Hematopoietic multipotent progenitor cell treated with erythropoietin and hydrocortisone succinate and interleukin-3 and kit ligand, for 17 days (in vitro differentiated cells): ENCODE measurements at regions not wholly inside any gene's neighbourhood (a gene's known extent, or its start where the extent isn't known, plus 50 kb on each side); places are given as distances from the start of the nearest gene placed in this dataset.

Experiments
- DNase-seq: peaks from one replicate; pipeline ENCODE4 v3.0.0-alpha.2; 2015; ENCODE audit warnings: low spot score

DNA sequence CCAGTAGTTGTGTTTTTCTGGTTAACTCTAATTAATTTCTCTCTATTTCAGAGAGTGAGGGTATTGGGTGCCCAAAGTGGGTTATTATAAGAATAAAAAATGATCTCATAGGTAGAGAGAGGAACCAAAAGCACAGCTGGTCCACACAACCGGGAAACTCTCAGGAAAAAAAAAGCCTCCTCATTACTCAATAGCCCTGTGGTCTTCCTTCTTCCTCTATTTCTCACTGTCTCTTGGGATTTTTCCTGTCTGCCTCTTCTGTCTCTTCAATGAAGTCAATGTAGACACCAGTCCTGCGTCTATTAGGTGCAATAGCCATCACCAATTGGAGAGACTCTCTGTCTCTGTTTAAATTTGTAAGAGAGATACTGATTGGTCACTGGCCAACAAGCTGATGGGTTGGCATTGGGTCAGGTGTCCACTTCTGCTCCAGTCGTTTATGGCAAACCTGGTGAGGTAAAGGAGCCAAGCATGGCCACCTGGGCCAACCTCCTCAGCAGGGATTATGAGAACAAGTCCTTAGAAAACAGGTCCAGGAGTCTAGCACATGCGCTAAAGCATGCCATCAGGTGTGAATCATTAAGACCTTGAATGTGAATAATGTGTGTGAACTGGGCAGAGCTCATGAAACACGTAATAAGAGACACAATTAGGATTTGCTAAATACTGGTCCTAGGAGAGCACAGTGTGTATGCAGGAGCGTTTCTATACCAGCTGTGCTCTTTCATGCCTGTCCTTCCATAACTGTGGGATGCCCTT, 443.0 kb upstream of the RUNX1 start:
- DNase-seq: no peak

DNA sequence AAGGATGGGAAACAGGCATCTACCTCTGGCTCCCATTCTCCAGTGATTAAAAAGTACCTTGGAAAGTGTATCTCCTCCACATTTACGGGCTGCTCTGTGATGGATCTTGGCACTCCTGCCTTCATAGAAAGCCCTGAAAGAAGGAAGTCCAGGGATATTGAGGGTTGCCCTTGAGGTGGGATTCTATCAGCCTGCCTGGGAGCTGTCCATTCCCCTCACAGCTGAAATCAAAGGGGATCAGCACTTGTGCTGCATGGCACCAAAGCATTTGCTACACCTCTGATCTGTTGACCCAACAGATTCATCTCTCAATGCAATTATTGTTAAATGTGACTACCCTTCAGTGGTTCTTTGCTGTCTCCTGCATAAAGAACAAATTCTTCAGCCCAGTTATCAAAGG, 442.0 kb upstream of the RUNX1 start:
- no peak for DNase-seq

DNA sequence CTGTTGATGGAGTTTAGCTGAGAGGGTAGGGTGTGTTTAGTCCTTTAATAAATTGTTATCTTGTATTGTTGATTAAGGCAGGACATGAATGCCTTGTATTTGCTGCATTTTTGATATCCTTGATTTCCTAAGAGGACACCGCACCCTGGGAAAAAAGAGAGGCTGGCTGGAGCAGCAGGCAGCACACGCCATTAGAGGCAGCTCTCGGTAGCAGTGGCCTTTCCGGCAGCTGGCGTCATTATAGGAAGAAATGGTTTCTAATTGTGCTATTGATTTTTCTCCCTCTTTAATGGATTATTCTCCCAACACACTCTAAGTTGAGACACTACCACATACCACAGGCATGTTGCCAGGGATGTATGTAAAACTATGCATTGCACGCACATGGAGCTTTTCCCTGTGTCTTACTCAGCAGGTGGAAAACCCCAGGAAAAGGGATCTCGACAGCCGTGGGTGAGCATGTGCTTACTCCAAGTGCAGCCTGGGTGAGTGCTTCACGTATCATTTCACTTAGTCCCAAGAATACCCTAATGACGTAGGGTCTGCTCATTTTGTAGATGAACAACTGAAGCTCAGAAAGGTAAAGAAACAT, 440.4 kb upstream of the RUNX1 start:
- DNase-seq: no peak

DNA sequence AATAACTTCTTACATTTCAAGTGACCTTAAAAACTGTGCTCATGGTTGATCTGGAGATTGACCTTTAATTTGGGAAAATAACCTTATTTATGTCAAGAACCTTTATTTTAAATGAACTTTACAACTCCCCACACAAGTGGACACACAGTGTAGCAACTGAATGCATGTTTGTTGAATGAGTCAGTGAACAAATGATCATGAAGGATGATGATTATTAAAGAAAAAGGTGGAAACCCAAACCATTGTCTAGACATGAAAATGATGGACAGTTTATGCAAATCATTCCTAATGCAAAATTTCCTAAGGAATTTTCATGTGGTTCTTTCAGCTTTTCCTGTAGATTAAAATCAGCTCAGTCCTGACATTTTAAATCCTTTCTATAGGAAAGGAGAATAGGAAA, 439.8 kb upstream of the RUNX1 start:
- DNase-seq: no peak

DNA sequence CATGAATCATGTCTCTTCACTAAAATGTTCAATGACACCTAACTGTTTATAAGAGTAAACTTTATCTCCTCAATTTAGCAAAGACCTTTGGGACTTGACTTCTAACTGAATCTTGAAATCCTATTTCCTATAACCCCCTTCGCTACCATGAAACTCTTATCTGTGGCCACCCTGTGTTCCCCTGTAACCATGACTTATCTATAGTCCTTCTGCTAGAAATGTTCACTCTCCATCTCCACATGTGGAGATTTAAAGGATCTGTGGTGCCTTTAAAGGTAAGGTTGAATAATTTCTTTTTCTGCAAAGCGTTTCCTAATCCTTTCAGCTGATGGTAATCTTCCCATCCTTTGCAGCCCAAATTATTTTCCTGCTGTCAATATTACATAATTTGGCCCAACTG, 436.3 kb upstream of the RUNX1 start:
- DNase-seq: no peak

DNA sequence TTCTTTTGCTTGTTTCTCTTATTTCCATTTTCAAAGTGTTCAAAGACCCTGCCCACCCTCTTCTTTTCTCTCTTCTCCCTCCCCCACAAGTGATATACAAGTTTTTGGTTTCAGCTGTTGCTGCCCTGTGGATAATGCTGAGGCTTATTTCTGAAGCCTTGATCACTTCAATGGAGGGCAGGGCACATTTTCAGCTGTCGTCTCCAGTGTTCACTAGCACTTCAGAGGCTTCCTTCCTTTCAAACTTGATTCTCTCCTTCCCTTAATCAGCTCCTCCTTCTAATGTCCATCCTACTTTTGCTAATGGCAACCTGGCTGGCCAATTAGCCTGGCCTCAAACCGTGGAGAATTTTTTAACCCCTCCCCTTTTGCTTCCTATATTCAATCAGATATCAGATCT, 435.7 kb upstream of the RUNX1 start:
- no peak for DNase-seq

DNA sequence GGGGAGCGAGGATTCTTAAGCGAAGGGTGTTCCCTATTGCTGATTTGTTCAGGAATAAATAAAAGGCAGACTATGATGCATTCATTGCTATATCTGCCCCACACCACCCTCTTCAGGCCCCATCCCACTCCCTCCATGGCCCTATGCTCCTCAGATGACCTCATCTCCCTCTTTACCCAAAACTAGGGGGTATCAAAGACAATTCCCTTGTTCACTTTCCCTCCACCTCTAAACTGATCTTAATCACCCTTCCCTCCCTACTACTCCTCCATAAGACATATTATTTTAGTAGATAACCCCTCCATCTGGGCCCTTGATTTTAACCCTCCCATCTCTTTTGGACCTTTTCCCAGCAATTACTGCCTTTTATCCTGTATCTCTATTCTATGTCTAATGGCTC, 434.9 kb upstream of the RUNX1 start:
- no peak for DNase-seq

DNA sequence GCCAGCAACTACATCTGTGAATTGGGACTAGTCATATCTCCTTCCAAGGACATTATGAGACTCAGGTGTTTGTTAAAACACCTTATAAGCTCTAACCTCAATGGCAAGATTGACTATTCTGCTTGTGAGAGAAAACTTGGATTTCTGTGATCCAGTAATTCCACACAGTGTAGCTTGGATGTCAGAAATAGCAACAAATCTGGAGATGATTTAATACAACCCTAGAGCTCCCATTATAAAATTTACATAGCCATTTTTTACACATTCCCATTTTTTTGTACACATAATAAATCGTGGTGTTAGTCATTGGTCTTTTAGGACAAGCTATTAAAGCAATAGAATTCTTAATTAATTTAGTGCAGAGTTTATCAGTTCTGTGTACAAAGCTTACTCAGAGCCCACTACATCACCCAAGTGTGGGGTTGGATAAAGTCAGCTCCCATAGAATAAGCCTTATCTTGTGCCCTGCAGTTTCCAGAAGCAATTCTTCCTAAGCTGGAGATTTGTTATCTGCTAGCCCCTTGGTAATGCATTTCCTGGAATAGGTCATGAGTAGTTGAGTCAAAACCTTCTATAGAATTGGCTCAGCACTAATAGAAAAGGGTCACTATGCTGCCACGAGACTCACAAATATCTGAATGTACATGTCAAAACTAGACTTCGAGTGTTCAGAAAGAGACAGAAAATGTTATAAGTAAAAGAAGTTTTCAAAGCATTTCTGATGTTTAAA, 434.0 kb upstream of the RUNX1 start:
- no peak for DNase-seq

DNA sequence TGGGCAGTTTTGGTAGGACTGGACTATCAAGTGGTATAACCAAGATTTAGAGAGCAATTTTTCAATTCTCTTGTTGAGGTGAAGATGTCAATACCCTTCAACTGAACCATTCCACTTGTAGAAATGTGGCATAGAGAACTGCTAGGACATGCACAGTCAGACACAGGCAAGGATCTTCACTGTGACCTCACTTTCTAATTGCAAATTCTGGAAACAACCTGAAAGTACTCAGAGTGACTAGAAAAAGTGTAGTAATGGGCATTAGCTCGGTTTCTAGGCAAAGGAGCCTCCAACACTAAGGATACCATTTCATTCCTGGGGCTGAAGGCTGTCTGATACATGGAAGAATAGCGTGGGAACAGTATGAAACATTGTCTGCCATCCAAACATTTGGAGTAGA, 433.0 kb upstream of the RUNX1 start:
- no peak for DNase-seq

DNA sequence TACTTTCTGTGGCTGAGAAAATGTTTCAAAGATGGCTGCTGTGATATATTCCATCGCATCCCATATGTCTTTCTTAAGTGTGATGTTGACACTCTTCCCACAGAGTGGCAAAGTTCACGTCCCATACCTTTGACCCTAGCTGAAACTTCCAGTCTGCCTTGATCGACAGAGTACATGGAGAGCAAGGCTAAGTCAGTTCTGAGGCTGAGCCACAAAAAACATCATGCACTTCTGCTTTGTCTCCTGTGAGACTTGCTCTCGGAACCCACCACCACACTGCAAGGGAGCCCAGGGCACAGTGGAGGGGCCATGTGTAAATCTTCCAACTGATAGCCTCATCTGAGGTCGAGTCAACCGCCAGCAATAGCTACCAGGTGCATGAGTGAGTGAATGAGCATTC, 431.9 kb upstream of the RUNX1 start:
- DNase-seq: no peak

DNA sequence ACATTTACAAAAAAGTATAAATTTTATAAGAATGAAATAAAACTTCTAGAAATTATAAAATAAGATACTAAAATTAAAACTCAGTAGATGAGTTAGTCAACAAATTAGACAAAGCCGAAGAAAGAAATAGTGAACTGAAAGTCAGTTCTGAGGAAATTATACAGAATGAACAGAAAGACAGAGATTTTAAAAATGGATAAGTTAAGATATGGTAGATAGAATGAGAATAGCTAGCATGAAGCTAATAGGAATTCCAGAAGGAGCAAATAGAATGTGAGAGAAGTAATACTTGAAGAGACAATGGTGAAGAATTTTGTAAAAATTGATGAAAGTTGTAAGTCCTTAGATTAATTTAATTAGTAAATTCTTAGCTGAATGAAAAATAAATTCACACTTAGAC, 430.4 kb upstream of the RUNX1 start:
- no peak for DNase-seq

DNA sequence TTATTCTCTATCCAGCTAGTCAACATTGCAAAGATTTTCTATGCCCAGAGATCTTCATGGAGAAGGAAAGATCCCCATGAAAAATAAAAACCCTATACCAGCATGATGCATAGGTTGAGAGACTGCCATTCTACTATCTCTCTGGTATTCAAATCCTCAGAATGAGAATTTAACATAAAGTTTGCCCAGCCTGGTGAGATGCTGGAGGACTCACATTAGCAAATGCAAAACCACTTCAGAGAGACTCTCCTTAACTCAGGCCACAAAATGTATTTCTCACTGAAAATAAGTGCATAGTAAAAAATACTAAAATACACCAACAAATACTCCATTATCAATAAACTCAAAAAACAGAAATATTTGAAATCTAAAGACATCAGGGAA, 430.0 kb upstream of the RUNX1 start:
- no peak for DNase-seq

DNA sequence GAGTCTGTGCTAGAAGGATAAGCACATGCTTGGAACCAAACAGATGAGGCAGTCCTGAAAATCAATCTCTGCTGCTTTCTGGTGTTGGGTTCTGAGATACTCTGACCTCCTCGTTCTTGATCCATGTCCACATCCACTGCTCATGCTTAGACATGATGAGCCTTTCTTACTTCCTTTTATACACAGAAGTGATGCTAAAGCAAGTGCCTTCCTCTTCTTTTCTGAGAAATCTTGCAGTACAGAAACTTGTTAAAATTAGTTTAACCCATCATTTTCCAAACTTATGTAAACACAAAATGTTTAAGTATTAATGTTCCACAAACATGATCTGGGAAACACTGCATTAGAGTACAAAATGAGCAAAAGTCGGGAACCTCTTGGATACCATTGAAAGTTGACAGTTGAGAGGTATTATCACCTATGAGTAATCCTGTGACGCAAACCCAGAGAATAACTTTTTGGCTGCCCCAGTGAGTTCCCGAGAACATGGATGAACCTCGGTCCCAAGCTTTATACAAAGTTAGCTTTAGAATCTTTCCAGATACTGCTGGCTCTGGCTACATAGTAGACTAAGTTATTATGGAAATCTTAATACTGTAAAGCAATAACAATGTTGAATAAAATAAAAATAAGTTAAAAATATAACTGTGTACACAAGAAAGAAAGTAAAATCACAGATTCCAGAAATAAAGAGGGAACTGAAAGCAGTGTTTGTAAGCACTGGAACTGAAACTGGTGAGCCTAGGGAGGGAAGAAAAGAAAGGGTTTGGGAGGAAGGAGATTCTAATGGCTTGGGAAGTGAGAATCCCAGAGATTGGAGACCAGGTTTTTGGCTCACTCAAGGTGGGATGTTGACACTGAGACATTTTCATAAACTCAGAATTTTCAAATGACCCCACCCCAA, 429.3 kb upstream of the RUNX1 start:
- DNase-seq: no peak

DNA sequence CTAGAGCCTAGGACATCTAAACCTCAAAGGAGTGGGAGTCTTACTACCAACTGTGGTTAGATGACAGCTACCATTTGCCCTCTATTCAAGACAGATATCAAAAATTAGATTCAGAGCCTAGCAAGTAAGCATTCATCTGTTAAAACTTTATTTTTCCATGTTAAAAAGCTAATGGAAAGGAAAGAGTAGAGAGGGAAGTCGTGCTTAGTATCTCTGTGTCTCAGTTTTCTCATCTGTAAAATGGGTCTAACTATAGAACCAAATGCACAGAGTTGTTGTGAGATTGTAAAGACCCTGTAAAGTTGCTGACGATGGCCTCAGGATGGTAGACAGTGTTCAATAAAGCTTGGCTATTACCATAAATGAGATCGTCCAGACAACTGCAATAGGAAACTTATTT, 428.5 kb upstream of the RUNX1 start:
- DNase-seq: no peak

DNA sequence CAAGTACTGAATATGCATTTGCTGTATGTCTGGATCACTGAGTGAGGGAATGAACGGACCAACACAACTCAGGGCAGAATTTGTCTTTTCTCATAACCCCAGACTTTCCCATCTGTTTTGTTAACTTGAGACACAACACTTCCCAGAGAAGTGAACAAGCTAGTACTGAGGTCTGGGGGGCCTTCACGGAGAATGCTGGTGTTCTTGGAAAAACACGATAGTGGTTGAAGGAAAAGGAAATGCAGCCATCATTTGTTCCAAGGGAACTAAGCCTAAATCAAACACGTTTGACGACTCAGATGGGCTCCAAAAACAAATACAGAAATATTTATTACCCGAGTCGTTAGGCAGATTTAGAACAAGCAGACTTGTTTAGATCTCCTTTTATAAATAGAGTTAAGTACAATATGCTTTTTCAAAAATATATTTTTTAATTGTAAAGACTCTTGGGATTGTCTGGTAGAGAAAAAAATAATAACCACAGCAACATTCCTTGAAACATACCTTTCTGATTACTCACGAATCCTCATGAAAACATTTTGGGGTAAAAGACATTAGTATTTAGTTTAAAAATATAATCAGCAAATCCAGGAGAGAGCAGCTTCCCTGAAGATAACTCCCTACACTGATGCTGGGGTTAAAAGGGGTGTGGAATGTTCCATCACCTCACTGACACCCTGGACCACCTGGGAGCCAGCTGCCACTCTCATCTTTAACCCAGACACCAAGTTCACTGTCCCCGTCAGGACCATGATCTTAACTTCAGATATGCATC, 427.7 kb upstream of the RUNX1 start:
- no peak for DNase-seq

DNA sequence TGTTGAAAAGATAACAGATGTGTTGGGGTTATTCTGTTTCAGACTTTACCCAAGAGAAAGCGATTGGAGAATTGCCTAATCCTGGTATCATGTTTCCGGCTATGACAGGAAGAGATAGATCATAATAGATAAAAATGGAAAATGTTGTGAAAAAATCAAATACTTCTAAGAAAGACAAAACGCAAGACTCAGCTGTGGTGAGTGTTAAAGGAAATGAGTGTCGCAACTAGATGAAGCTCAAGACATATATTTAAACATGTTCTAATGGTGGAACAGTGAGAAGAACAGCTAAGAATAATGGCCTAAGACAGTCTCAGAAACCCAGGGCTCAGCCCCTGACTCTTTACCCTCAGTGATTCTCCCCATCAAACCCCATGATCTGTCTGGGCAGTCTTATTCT, 426.7 kb upstream of the RUNX1 start:
- DNase-seq: no peak

DNA sequence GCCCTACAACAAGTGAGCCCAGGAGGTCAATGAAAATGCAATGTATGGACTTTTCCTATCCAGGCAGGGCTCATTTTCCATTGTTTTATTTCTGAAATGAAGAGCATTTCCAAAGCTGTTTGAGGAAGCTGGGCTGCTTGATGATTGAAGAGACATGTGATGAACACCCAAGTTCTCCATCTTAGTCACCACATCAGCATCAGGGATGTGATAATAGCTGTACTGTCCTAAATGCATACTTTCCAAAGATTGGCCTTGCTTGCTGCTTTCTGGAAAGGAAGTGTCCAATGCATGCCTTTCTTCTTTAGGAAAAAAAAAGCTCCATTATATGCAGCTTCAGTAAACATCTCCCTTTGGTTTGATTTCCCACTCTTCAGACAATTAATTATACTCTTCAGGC, 425.9 kb upstream of the RUNX1 start:
- no peak for DNase-seq

DNA sequence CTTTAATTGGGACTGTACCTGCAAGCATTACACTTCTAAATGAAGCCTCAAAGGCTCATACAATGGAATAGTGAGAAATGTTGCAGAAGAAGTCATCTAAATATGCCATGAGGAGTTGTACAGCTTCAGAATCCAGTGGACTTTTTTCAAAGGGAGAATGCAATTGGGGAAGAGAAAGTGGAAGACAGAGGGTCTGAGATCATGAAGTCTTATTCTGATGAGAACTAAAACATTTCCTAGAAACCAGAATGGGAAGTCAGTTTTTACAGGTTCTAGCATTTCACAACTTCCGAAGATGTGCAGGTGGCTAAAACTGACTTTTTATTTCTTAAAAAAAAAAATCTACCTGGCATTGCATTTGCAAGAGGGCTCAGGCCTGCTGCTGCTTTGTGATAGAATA, 424.4 kb upstream of the RUNX1 start:
- DNase-seq: no peak

DNA sequence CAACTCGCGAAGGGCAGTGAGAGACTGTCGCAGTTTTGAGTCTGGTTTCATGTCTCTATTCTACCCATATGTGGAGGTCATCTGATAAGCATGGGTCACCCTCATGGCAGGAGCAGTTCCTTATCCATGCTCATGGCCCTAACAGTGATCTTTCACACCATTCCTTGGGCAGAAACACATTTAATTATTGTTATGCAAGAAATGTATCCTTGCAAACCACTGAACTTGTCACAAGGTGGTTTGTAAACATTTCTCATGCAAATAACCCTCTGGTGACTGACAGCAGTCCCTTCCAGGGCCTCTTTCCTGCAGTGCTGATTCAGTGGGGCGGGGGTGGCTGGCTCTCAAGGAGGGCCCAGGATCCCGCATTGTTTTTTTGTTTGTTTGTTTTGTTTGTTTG, 421.4 kb upstream of the RUNX1 start:
- DNase-seq: no peak

DNA sequence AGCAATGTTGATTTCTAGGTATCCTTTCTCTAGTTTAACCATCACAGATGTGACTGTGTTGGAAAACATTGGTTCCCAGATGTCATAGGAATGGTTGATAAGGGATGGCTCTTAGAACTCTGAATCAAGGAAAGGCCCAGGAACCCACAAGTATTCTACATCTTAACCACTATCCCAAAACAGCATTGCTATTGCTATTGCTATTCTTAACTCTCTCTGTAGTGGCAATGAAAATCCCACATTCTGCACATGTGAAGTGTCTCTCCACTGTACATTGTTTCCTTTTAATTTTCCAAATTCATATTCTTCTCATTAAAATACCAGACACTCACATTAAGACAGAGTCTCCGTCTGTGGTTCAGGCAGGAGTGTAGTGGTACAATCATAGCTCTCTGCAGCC, 420.4 kb upstream of the RUNX1 start:
- DNase-seq: no peak

DNA sequence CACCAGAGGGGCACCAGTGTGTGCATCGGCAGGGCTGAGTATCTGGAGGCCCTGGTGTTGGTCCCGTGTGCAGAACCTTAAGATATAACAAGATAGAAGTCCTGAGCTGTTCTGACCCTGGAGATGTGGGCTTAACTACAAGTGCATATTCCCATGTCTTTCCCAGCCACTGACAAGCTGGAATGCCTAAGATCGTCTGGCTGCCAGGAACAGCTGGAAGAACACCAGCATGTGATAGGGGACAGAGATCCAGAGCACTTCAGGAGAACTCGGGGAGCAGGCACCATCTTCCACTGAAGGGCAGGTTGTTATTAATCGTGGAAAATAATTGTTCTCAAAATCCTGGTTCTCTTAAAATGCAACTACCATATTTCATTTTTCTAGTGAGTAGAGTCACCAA, 419.9 kb upstream of the RUNX1 start:
- DNase-seq: no peak

DNA sequence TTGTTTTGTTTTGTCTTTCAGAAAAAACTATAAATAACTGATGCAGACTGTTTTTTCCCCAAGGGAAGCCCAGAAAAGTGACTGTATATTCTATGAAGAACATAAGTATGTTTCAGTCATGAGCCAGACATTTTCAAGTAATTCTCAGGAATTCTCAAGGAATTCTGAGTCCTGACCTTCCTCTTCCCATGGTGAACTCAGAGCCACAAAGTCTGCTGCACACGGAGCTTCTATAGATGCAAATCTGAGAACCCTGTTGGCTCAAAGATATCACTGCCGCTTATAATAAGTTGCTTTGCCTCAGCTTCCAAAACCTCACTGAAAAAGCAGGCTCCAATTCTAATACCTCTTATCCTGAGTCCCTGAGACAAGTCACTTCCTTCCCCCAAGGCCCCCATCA, 418.5 kb upstream of the RUNX1 start:
- DNase-seq: no peak
